B cell (primary cell): ENCODE measurements at regions not wholly inside any gene's neighbourhood (a gene's known extent, or its start where the extent isn't known, plus 50 kb on each side); places are given as distances from the start of the nearest gene placed in this dataset.
"Not testable (repeated sequence)": the region's sequence is repeated elsewhere in the genome, so short reads cannot be mapped to it uniquely, and the experiment has no call there.

ENCODE experiments used
- ATAC-seq: fragments of 200-7000 bp; cut with Tn5 transposase; one replicate; pipeline ENCODE4 v1.10.0; 2021; ENCODE audit warnings: low read depth, mild to moderate bottlenecking, moderate number of reproducible peaks, moderate library complexity
- CTCF ChIA-PET: fragments of 350-600 bp; sonication (Branson Sonifier 250); formaldehyde crosslinking; loops from one replicate; lab custom pipeline; 2021; ENCODE audit warnings: antibody characterized with exemption, inconsistent platforms; lab: Charles Lee
- POLR2A ChIA-PET: fragments of 350-600 bp; sonication (Branson Sonifier 250); formaldehyde crosslinking; loops from one replicate; lab custom pipeline; 2021; ENCODE audit warnings: antibody characterized with exemption; lab: Charles Lee
- DNase-seq: peaks from one replicate; pipeline ENCODE4 v3.0.0; 2013
- H2AFZ ChIP-seq: 2 replicates; pipeline ENCODE4 v1.6.1; 2012; ENCODE audit warnings: mild to moderate bottlenecking, low read depth, low read length; ENCODE audit not compliant: insufficient read depth, poor library complexity, severe bottlenecking
- H3K27ac ChIP-seq, 2 donors: 1 replicate in 1 of 2; 2 replicates in 1 of 2; pipeline ENCODE4 v1.5.1; 2012 to 2013; ENCODE audit warnings: low read length in 2 of 2, mild to moderate bottlenecking in 2 of 2, moderate library complexity in 1 of 2
- H3K27me3 ChIP-seq, 4 experiments: fragments of 200-600 bp in 1 of 4; sonication (generic) in 1 of 4; replicated peaks in 1 of 4; 1 replicate in 2 of 4; 2 replicates in 2 of 4; pipeline versions ENCODE4 v1.6.1 to v1.7.0; 2013 to 2016; ENCODE audit warnings: low read length in 3 of 4, mild to moderate bottlenecking in 2 of 4, mixed read lengths in 1 of 4, moderate library complexity in 1 of 4; ENCODE audit not compliant: insufficient read depth in 4 of 4, control insufficient read depth in 3 of 4; ENCODE audit errors: control extremely low read depth in 1 of 4
- H3K36me3 ChIP-seq, 2 experiments: replicated peaks in 1 of 2; 1 replicate in 1 of 2; 2 replicates in 1 of 2; pipeline versions ENCODE4 v1.6.1 to v1.7.1; 2013; ENCODE audit warnings: low read length in 1 of 2; ENCODE audit not compliant: insufficient read depth in 2 of 2, control insufficient read depth in 1 of 2; ENCODE audit errors: control extremely low read depth in 1 of 2, extremely low read depth in 1 of 2
- H3K4me1 ChIP-seq, 2 donors: fragments of 200-600 bp in 1 of 2; sonication (generic) in 1 of 2; 1 replicate in 1 of 2; 2 replicates in 1 of 2; pipeline versions ENCODE4 v1.5.1 to v1.6.1; 2013 to 2017; ENCODE audit warnings: low read length in 2 of 2; ENCODE audit not compliant: control insufficient read depth in 2 of 2, insufficient read depth in 2 of 2
- H3K4me2 ChIP-seq: replicated peaks from 2 replicates; pipeline ENCODE3; 2012; ENCODE audit warnings: mild to moderate bottlenecking, low read depth, low read length; ENCODE audit not compliant: poor library complexity, severe bottlenecking
- H3K4me3 ChIP-seq, 5 experiments: fragments of 200-600 bp in 1 of 5; sonication (generic) in 1 of 5; 1 replicate in 3 of 5; 2 replicates in 2 of 5; pipeline versions ENCODE4 v1.5.1 to v1.7.0; 2011 to 2016; ENCODE audit warnings: low read length in 4 of 5, mild to moderate bottlenecking in 4 of 5, low read depth in 2 of 5, control low read depth in 1 of 5, moderate library complexity in 1 of 5; ENCODE audit not compliant: insufficient read depth in 1 of 5; ENCODE audit errors: control extremely low read depth in 1 of 5, extremely low read depth in 1 of 5
- H3K79me2 ChIP-seq: fragments of 200-600 bp; sonication (generic); one replicate; pipeline ENCODE4 v1.6.0; 2016; ENCODE audit warnings: low read length; ENCODE audit not compliant: control insufficient read depth, insufficient read depth
- H3K9ac ChIP-seq: fragments of 200-600 bp; sonication (generic); 2 replicates; pipeline ENCODE4 v1.6.1; 2017; ENCODE audit warnings: mild to moderate bottlenecking, low read length, moderate library complexity
- H3K9me3 ChIP-seq, 3 donors: one replicate each; pipeline versions ENCODE4 v1.6.1 to v1.7.1; 2013; ENCODE audit warnings: low read length in 2 of 3; ENCODE audit not compliant: control insufficient read depth in 2 of 3, insufficient read depth in 1 of 3; ENCODE audit errors: control extremely low read depth in 1 of 3
- H4K20me1 ChIP-seq: 2 replicates; pipeline ENCODE4 v1.6.0; 2012; ENCODE audit warnings: mild to moderate bottlenecking, low read length; ENCODE audit not compliant: insufficient read depth, control insufficient read depth, poor library complexity, severe bottlenecking
- H3K27ac Mint-ChIP-seq: one replicate; pipeline ENCODE4 v1.8.0; 2021; ENCODE audit warnings: mixed read lengths
- H3K27me3 Mint-ChIP-seq: one replicate; pipeline ENCODE4 v1.8.0; 2021; ENCODE audit warnings: mixed read lengths
- H3K4me1 Mint-ChIP-seq: one replicate; pipeline ENCODE4 v1.8.0; 2021; ENCODE audit warnings: mixed read lengths
- H3K4me3 Mint-ChIP-seq: one replicate; pipeline ENCODE4 v1.8.0; 2021; ENCODE audit warnings: mixed read lengths
- H3K9me3 Mint-ChIP-seq: one replicate; pipeline ENCODE4 v1.8.0; 2022; ENCODE audit warnings: mixed read lengths; ENCODE audit not compliant: insufficient read depth
- WGBS: methylation state at CpG from one replicate; pipeline ENCODE4 v1.1.5; 2013; ENCODE audit warnings: missing lambda C conversion rate; ENCODE audit not compliant: insufficient coverage; 5-methylcytosine and 5-hydroxymethylcytosine counted together
- intact Hi-C: fragments of 100-400 bp; cut with micrococcal nuclease; formaldehyde crosslinking; loops from one replicate; pipeline ENCODE4 v1.10.0; 2022

- intact Hi-C loops, H3K9me3 Mint-ChIP-seq, H3K36me3 ChIP-seq, H3K27me3 ChIP-seq, H3K27me3 Mint-ChIP-seq, CTCF ChIA-PET, H3K4me3 Mint-ChIP-seq, H3K27ac Mint-ChIP-seq, H3K4me1 Mint-ChIP-seq, H3K27ac ChIP-seq, H3K79me2 ChIP-seq, H4K20me1 ChIP-seq, H2AFZ ChIP-seq, H3K9ac ChIP-seq, POLR2A ChIA-PET, DNase-seq, ATAC-seq, H3K4me3 ChIP-seq, H3K4me1 ChIP-seq, H3K4me2 ChIP-seq, H3K9me3 ChIP-seq: not testable (repeated sequence)
- WGBS = no CpG with 5 or more reads among the region's 5 CpGs
Observed at GRCh38 chr7:73204898-73205297, 103.7 kb downstream of the NSUN5 start.

- H3K27ac ChIP-seq, H3K9me3 ChIP-seq, H3K4me3 ChIP-seq, H3K27me3 ChIP-seq, H2AFZ ChIP-seq, H3K4me1 Mint-ChIP-seq, H3K27me3 Mint-ChIP-seq, H3K9me3 Mint-ChIP-seq, H3K4me2 ChIP-seq, ATAC-seq, H4K20me1 ChIP-seq, POLR2A ChIA-PET, H3K9ac ChIP-seq, H3K36me3 ChIP-seq, intact Hi-C loops, H3K79me2 ChIP-seq, H3K27ac Mint-ChIP-seq, CTCF ChIA-PET, DNase-seq, H3K4me3 Mint-ChIP-seq, H3K4me1 ChIP-seq: not testable (repeated sequence)
- no CpG with 5 or more reads among the region's 5 CpGs for WGBS
Observed at GRCh38 chr7:73203312-73203711, 105.3 kb downstream of the NSUN5 start.

- H3K4me3 Mint-ChIP-seq, CTCF ChIA-PET, H3K36me3 ChIP-seq, ATAC-seq, intact Hi-C loops, H3K9ac ChIP-seq, H3K4me3 ChIP-seq, DNase-seq, H3K27ac Mint-ChIP-seq, POLR2A ChIA-PET, H3K4me1 Mint-ChIP-seq, H3K27ac ChIP-seq, H4K20me1 ChIP-seq, H3K27me3 Mint-ChIP-seq, H3K4me1 ChIP-seq, H3K79me2 ChIP-seq, H3K9me3 ChIP-seq, H3K9me3 Mint-ChIP-seq, H3K27me3 ChIP-seq, H3K4me2 ChIP-seq, H2AFZ ChIP-seq: not testable (repeated sequence)
- 100% methylated on average over 1 of the region's 9 CpGs for WGBS
Observed at GRCh38 chr7:73201264-73201663, 107.4 kb downstream of the NSUN5 start.

GRCh38 chr7:73200518-73201099 lies 108.0 kb downstream of the NSUN5 start:
- DNase-seq, POLR2A ChIA-PET, H4K20me1 ChIP-seq, H3K27me3 Mint-ChIP-seq, H3K4me2 ChIP-seq, H3K27ac ChIP-seq, H3K36me3 ChIP-seq, H3K4me1 ChIP-seq, ATAC-seq, CTCF ChIA-PET, H3K4me3 ChIP-seq, H3K27ac Mint-ChIP-seq, H3K27me3 ChIP-seq, H3K9me3 Mint-ChIP-seq, intact Hi-C loops, H3K4me3 Mint-ChIP-seq, H2AFZ ChIP-seq, H3K9me3 ChIP-seq, H3K4me1 Mint-ChIP-seq, H3K9ac ChIP-seq, H3K79me2 ChIP-seq: not testable (repeated sequence)
- no CpG with 5 or more reads among the region's 9 CpGs for WGBS
